Stimulated activated CD8-positive, alpha-beta memory T cell treated with anti-CD3 and anti-CD28 coated beads, Interleukin-4, amount 100 ng/mL, for 4 hours (primary cell): ENCODE measurements at regions not wholly inside any gene's neighbourhood (a gene's known extent, or its start where the extent isn't known, plus 50 kb on each side); places are given as distances from the start of the nearest gene placed in this dataset.

ENCODE experiments used
- DNase-seq, 2 donors: peaks; one replicate each; pipeline ENCODE4 v3.0.0-alpha.2; 2020; ENCODE audit warnings: low read depth in 2 of 2, low spot score in 1 of 2

- DNase-seq: no peak
These were observed 122.5 kb downstream of the PHLDA1 start for GRCh38 chr12:75908961-75909605.

- DNase-seq: no peak
These were observed 125.7 kb downstream of the PHLDA1 start for GRCh38 chr12:75905922-75906321.

- no peak for DNase-seq
These were observed 130.8 kb downstream of the PHLDA1 start for GRCh38 chr12:75900781-75901254.

GRCh38 chr12:75900226-75900625 is 131.3 kb downstream of the PHLDA1 start:
- DNase-seq: no peak

- no peak for DNase-seq
These were observed 136.4 kb downstream of the PHLDA1 start for GRCh38 chr12:75894965-75895754.

- no peak for DNase-seq
These were observed 137.8 kb downstream of the PHLDA1 start for GRCh38 chr12:75893765-75894164.

- no peak for DNase-seq
These were observed 138.7 kb downstream of the PHLDA1 start for GRCh38 chr12:75892731-75893408.

- no peak for DNase-seq
These were observed 140.5 kb downstream of the PHLDA1 start for GRCh38 chr12:75891072-75891471.

- DNase-seq: no peak
These were observed 140.9 kb downstream of the PHLDA1 start for GRCh38 chr12:75890660-75891059.

- DNase-seq: no peak
These were observed 141.4 kb downstream of the PHLDA1 start for GRCh38 chr12:75890141-75890540.

- no peak for DNase-seq
These were observed 142.5 kb downstream of the PHLDA1 start for GRCh38 chr12:75888874-75889613.

GRCh38 chr12:75888399-75888798 is 143.2 kb downstream of the PHLDA1 start:
- DNase-seq: no peak

GRCh38 chr12:75887979-75888378 is 143.6 kb downstream of the PHLDA1 start:
- no peak for DNase-seq

- no peak for DNase-seq
These were observed 147.1 kb downstream of the PHLDA1 start for GRCh38 chr12:75884465-75884985.

GRCh38 chr12:75883241-75883640 is 148.3 kb downstream of the PHLDA1 start:
- no peak for DNase-seq

- no peak for DNase-seq
These were observed 149.2 kb downstream of the PHLDA1 start for GRCh38 chr12:75882421-75882820.

- DNase-seq: no peak
These were observed 149.7 kb downstream of the PHLDA1 start for GRCh38 chr12:75881920-75882319.

GRCh38 chr12:75877763-75878621 is 153.6 kb downstream of the PHLDA1 start:
- no peak for DNase-seq

GRCh38 chr12:75876832-75877762 is 154.5 kb downstream of the PHLDA1 start:
- no peak for DNase-seq
